Mesothelial cell of epicardium (in vitro differentiated cells): ENCODE measurements at regions not wholly inside any gene's neighbourhood (a gene's known extent, or its start where the extent isn't known, plus 50 kb on each side); places are given as distances from the start of the nearest gene placed in this dataset.
A peak's percentile ranks its signal among the peaks of the same experiment; 100 is the strongest.

Experiments
- DNase-seq, 2 experiments: peaks; one replicate each; pipeline ENCODE4 v3.0.0; 2021; ENCODE audit warnings: low spot score in 2 of 2; ENCODE audit not compliant: unreplicated experiment in 2 of 2
- H3K27ac Mint-ChIP-seq: 2 replicates; pipeline ENCODE4 v1.8.0; 2021; ENCODE audit warnings: mixed read lengths
- H3K27me3 Mint-ChIP-seq: 2 replicates; pipeline ENCODE4 v1.8.0; 2021; ENCODE audit warnings: low read depth, mixed read lengths
- H3K36me3 Mint-ChIP-seq: 2 replicates; pipeline ENCODE4 v1.8.0; 2021; ENCODE audit warnings: mixed read lengths
- H3K4me1 Mint-ChIP-seq: 2 replicates; pipeline ENCODE4 v1.8.0; 2021; ENCODE audit warnings: mixed read lengths
- H3K4me3 Mint-ChIP-seq: 2 replicates; pipeline ENCODE4 v1.8.0; 2021; ENCODE audit warnings: mild to moderate bottlenecking, moderate library complexity, mixed read lengths
- H3K9me3 Mint-ChIP-seq: 2 replicates; pipeline ENCODE4 v1.8.0; 2021; ENCODE audit warnings: mixed read lengths
- CTCF ChIP-seq: fragments of 200-600 bp; sonication (generic); IDR thresholded peaks from one replicate; pipeline ENCODE4 v1.5.0; 2021; ENCODE audit warnings: antibody characterized with exemption; ENCODE audit not compliant: unreplicated experiment

DNA sequence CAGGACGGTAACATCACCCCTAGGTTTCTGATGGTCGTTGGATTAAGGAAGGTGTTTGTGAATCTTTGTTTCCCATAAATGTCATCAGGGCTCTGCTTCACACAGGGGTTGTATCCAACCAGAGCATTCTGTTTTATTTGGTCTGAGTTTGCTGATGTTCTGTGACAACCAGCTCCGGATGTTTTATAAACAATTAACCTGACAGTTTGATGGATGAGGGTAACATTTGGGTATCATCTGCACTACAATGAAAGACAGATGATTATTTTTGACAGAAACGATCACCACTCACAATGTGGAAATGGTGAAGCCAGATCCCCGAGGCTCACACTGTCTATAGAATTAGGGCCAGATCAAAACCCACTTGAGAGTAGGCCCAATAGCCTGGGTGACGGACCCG is 107.1 kb downstream of the CDC42EP3 start:
- DNase-seq, result no peak
- H3K27ac Mint-ChIP-seq, result no peak overlapping the region
- peaks cover 19% of the 10 kb centered on the region for H3K4me1 Mint-ChIP-seq
- H3K27me3 Mint-ChIP-seq, result no peaks in the 10 kb centered on the region
- no peaks in the 10 kb centered on the region for H3K36me3 Mint-ChIP-seq
- H3K9me3 Mint-ChIP-seq, result peaks cover 4% of the 10 kb centered on the region
- TF ChIP-seq CTCF, result no peak
- H3K4me3 Mint-ChIP-seq, result no peak overlapping the region

DNA sequence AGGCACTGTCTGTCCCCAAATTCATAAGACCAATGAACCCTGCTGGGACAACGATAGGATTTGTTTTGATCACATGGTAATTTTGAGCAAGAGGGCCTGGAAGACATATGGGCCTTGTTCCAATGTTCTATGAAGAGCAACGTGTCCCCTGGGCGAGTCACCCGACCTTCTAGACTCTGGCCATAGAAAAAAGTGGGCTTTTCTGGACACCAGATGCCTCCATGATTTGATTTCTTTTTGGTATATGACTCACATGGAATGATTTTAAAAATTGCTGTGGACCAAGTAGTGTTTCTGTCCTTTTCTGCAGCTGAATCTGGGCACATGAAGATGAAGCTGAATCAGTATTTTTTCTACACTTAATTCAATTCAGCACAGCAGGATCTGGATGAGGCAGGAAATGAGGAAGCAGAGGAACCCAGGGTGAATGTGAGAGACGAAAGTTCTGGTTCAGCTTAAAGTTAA is 104.9 kb downstream of the CDC42EP3 start:
- Mint-ChIP-seq H3K4me3 (no peak overlapping the region), H3K4me1 (peaks cover 36% of the 10 kb centered on the region), H3K9me3 (peaks cover 4% of the 10 kb centered on the region), H3K36me3 (no peaks in the 10 kb centered on the region), H3K27ac (no peak overlapping the region), H3K27me3 (no peaks in the 10 kb centered on the region)
- no peak for DNase-seq
- TF ChIP-seq CTCF, result no peak

DNA sequence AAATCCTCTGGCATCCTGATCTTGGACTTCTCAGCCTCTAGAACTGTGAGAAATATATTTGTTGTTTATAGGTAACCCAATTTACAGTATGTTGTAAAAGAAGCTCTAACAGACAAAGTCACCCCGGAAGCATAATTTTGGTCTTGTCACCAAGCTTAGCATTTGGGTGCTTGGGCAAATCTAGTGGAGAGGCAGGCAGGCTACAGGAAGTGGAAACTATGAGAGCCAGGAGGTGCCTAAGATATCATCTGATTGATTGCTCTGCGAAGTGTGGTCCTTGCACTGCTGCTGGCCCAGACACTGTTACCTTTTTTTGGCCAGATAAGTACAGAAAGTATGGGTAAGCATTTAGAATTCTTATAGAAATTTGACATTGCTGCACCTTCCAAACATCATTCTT is 102.9 kb downstream of the CDC42EP3 start:
- no peak overlapping the region for H3K27ac Mint-ChIP-seq

GRCh38 chr2:37569131-37569823 is 102.2 kb downstream of the CDC42EP3 start:
- no peak for DNase-seq
- no peaks in the 10 kb centered on the region for H3K27me3 Mint-ChIP-seq
- H3K4me1 Mint-ChIP-seq, result peaks cover 21% of the 10 kb centered on the region
- no peak overlapping the region for H3K4me3 Mint-ChIP-seq
- no peaks in the 10 kb centered on the region for H3K36me3 Mint-ChIP-seq
- no peak for TF ChIP-seq CTCF
- H3K27ac Mint-ChIP-seq, result no peak overlapping the region
- H3K9me3 Mint-ChIP-seq, result peaks cover 4% of the 10 kb centered on the region

More for the DNA sequence above, 102.9 kb downstream of the CDC42EP3 start:
- Mint-ChIP-seq H3K9me3 (peaks cover 4% of the 10 kb centered on the region), H3K4me1 (peaks cover 22% of the 10 kb centered on the region), H3K4me3 (no peak overlapping the region), H3K27me3 (no peaks in the 10 kb centered on the region), H3K36me3 (no peaks in the 10 kb centered on the region)
- no peak for TF ChIP-seq CTCF
- DNase-seq, result no peak

DNA sequence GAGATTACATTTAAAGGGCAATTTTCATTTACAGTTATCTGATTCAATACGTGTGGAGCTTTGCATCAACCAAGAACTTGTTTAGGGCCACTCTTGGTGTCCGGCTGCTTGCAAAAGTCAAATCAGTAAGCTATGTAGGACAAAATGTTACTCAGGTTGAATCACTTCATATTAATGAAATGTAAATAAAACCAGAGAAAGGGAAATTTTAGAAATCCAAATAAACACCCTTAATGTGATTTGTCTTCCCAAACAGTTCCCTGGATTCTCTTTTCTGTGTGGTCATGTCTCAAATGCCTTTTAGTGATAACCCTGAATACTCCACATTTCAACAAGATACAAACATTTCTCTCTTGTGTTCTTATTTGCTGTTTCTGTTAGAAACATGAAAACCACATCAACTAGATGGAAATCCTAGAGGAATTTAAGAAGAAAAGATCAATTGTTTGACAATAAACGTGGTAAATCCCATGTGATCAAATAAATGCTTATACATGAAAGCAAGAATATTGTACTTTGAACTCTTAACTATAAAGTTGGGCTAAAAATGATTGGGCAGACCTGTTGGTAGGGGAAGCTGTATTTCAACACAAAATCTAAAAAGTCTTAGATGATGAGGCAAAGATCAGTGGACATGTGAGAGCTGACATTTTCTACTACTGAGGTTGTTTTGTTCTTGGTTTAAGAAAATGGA is 101.3 kb downstream of the CDC42EP3 start:
- no peak for TF ChIP-seq CTCF
- Mint-ChIP-seq H3K27ac (peak overlapping the region; percentile 7), H3K36me3 (no peaks in the 10 kb centered on the region), H3K27me3 (no peaks in the 10 kb centered on the region), H3K4me3 (no peak overlapping the region), H3K9me3 (peaks cover 4% of the 10 kb centered on the region), H3K4me1 (peaks cover 21% of the 10 kb centered on the region)
- no peak for DNase-seq
